Middle frontal gyrus (tissue), 1 donor: ENCODE measurements at regions not wholly inside any gene's neighbourhood (a gene's known extent, or its start where the extent isn't known, plus 50 kb on each side); places are given as distances from the start of the nearest gene placed in this dataset.

ENCODE experiments used
- DNase-seq: peaks from one replicate; pipeline ENCODE4 v3.0.0-alpha.2; 2015; ENCODE audit warnings: low spot score; ENCODE audit errors: extremely low spot score

GRCh38 chr4:18931643-18932377, 910.3 kb upstream of the LCORL start:
- no peak for DNase-seq

GRCh38 chr4:18930487-18930886, 908.9 kb upstream of the LCORL start:
- DNase-seq, result no peak

GRCh38 chr4:18923496-18924161, 902.1 kb upstream of the LCORL start:
- no peak for DNase-seq

- no peak for DNase-seq
These were observed 896.1 kb upstream of the LCORL start for GRCh38 chr4:18917689-18918088.

GRCh38 chr4:18914182-18914581, 892.6 kb upstream of the LCORL start:
- no peak for DNase-seq

- DNase-seq, result no peak
These were observed 873.4 kb upstream of the LCORL start for GRCh38 chr4:18894928-18895327.

GRCh38 chr4:18882468-18882867, 860.9 kb upstream of the LCORL start:
- no peak for DNase-seq

- DNase-seq, result no peak
These were observed 860.0 kb upstream of the LCORL start for GRCh38 chr4:18881556-18881955.

GRCh38 chr4:18880871-18881270, 859.3 kb upstream of the LCORL start:
- DNase-seq, result no peak

- no peak for DNase-seq
These were observed 857.0 kb upstream of the LCORL start for GRCh38 chr4:18878561-18878960.

- no peak for DNase-seq
These were observed 847.6 kb upstream of the LCORL start for GRCh38 chr4:18869166-18869565.

GRCh38 chr4:18860836-18861530, 839.4 kb upstream of the LCORL start:
- DNase-seq, result no peak

- no peak for DNase-seq
These were observed 837.9 kb upstream of the LCORL start for GRCh38 chr4:18859468-18859867.

- DNase-seq, result no peak
These were observed 836.8 kb upstream of the LCORL start for GRCh38 chr4:18858229-18858922.

GRCh38 chr4:18850867-18851266, 829.3 kb upstream of the LCORL start:
- no peak for DNase-seq

- no peak for DNase-seq
These were observed 825.8 kb upstream of the LCORL start for GRCh38 chr4:18847249-18847890.

- DNase-seq, result no peak
These were observed 824.8 kb upstream of the LCORL start for GRCh38 chr4:18846313-18846712.

GRCh38 chr4:18844726-18845125, 823.2 kb upstream of the LCORL start:
- DNase-seq, result no peak

- no peak for DNase-seq
These were observed 820.9 kb upstream of the LCORL start for GRCh38 chr4:18842431-18842830.

- no peak for DNase-seq
These were observed 818.9 kb upstream of the LCORL start for GRCh38 chr4:18840481-18840880.

GRCh38 chr4:18816228-18816895, 794.8 kb upstream of the LCORL start:
- no peak for DNase-seq
